ENCODE measurements at regions not wholly inside any gene's neighbourhood (a gene's known extent, or its start where the extent isn't known, plus 50 kb on each side); places are given as distances from the start of the nearest gene placed in this dataset.

- ATAC-seq (no peak), DNase-seq (ENCODE audit: low read depth, low spot score) (no peak)
- in situ Hi-C loops (cut with HindIII; ENCODE audit: low pct_unique_long_range_greater_than_20kb, low sequenced_read_pairs) (no loop called here), intact Hi-C loops (cut with micrococcal nuclease; ENCODE audit: unreplicated experiment) (no loop called here)
- BruUV-seq (replicated peaks) = no TSS peak
- no peaks in the 10 kb centered on the region for H3K27me3 ChIP-seq (ENCODE audit: control insufficient read depth, insufficient read depth, low read length)
- ChIA-PET POLR2A (no interaction called here), CTCF (no interaction called here)
- no peaks in the 10 kb centered on the region for H3K9me3 ChIP-seq (ENCODE audit: control insufficient read depth, insufficient read depth, low read depth, low read length)
- H3K4me3 ChIP-seq (ENCODE audit: low read depth in 2 of 2, low read length in 2 of 2) = no peak overlapping the region
- H3K4me1 ChIP-seq (ENCODE audit: control insufficient read depth, insufficient read depth, low read length) = no peaks in the 10 kb centered on the region
- no peaks in the 10 kb centered on the region for H3K36me3 ChIP-seq (ENCODE audit: control insufficient read depth, insufficient read depth, low read length)
- H3K27ac ChIP-seq (ENCODE audit: low read length) = no peak overlapping the region
- no peak for TF ChIP-seq CTCF (IDR thresholded peaks at IDR 0.05)
- no peak for TF ChIP-seq REST (IDR thresholded peaks at IDR 0.05; ENCODE audit: insufficient read depth in 1 of 2, low read depth in 2 of 2, low read length in 1 of 2)
- no peak for TF ChIP-seq TCF7L2 (IDR thresholded peaks at IDR 0.05; ENCODE audit: low read depth, low read length)
Measured at GRCh38 chr2:59947917-59948541, 605.4 kb downstream of the BCL11A start.

GRCh38 chr2:59947209-59947608 lies 606.2 kb downstream of the BCL11A start:
- DNase-seq (ENCODE audit: low read depth, low spot score) = no peak
- TF ChIP-seq TCF7L2 (IDR thresholded peaks at IDR 0.05; ENCODE audit: low read depth, low read length) (no peak), REST (IDR thresholded peaks at IDR 0.05; ENCODE audit: insufficient read depth in 1 of 2, low read depth in 2 of 2, low read length in 1 of 2) (no peak), POLR2AphosphoS5 (IDR thresholded peaks at IDR 0.05; ENCODE audit: low read depth, low read length) (no peak), CTCF (IDR thresholded peaks at IDR 0.05) (no peak), SIN3A (IDR thresholded peaks at IDR 0.05; ENCODE audit: borderline replicate concordance, insufficient read depth, low read depth, low read length) (no peak)
- intact Hi-C loops (cut with micrococcal nuclease; ENCODE audit: unreplicated experiment) = no loop called here
- H3K4me1 ChIP-seq (ENCODE audit: control insufficient read depth, insufficient read depth, low read length) = no peaks in the 10 kb centered on the region
- no peaks in the 10 kb centered on the region for H3K9me3 ChIP-seq (ENCODE audit: control insufficient read depth, insufficient read depth, low read depth, low read length)
- no peak for ATAC-seq
- CTCF ChIA-PET = no interaction called here
- no TSS peak for BruUV-seq (replicated peaks)
- no peak overlapping the region for H3K27ac ChIP-seq (ENCODE audit: low read length)
- no peaks in the 10 kb centered on the region for H3K36me3 ChIP-seq (ENCODE audit: control insufficient read depth, insufficient read depth, low read length)
- in situ Hi-C loops (cut with HindIII; ENCODE audit: low pct_unique_long_range_greater_than_20kb, low sequenced_read_pairs) = no loop called here
- POLR2A ChIA-PET = no interaction called here
- H3K27me3 ChIP-seq (ENCODE audit: control insufficient read depth, insufficient read depth, low read length) = no peaks in the 10 kb centered on the region
- no peak overlapping the region for H3K4me3 ChIP-seq (ENCODE audit: low read depth in 2 of 2, low read length in 2 of 2)
